Hypothalamus (tissue), 51 donors: ENCODE measurements at regions not wholly inside any gene's neighbourhood (a gene's known extent, or its start where the extent isn't known, plus 50 kb on each side); places are given as distances from the start of the nearest gene placed in this dataset.

Experiments
- DNase-seq, 51 donors: peaks; one replicate each; lab custom pipeline; 2025; lab: John Stamatoyannopoulos, UW

DNA sequence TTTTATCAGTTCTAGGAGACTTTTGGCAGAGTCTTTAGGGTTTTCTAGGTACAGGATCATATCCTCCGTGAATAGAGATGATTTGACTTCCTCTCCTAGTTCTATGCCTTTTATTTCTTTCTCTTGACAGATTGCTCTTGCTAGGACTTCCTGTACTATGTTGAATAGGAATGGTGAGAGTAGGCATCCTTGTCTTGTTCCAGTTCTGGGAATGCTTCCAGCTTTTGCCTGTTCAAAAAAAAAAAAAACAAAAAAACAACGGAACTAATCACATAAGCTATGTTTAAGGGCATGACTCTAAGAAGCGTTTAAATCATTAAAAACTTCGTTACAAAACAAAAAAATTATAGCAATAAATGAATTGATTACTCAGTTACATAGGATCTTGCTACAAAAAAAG lies 145.7 kb downstream of the NUP35 start:
- no peak for DNase-seq

DNA sequence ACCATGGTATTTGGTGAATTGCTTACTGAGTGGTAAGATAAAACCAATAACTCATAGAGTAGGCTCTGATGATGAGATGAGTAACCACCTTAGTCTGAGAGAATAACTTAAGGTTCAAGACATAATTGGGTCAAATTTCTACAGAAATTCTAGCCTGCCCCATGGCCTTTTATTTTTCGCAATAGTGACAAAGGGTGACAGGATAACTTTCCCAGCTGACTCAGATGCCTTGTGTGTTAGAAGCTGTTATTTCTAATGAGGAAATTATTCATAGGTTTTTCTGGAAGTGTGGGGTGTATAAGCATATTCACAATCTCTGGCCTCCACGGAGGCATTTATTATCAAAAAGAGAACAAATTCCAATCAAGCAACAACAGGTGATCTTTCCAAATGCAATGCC lies 159.0 kb downstream of the NUP35 start:
- DNase-seq, result no peak

DNA sequence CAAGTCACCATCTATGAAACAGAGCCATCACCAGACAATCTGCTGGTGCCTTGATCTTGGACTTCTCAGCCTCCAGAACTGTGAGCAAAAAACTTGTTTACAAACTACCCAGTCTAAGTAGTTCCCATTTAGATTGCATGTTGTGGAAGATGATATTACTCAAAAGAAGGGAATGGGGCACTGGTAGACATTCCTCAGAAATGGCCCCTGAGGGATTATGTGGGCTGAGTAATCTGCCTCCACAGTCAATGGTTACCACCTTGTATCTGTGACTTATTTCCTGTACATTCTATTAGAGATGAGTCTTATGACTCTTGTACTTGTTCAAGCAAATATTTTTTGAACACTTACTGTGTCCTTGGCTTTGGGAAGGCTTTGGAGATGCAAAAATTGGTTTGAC lies 160.4 kb downstream of the NUP35 start:
- no peak for DNase-seq

DNA sequence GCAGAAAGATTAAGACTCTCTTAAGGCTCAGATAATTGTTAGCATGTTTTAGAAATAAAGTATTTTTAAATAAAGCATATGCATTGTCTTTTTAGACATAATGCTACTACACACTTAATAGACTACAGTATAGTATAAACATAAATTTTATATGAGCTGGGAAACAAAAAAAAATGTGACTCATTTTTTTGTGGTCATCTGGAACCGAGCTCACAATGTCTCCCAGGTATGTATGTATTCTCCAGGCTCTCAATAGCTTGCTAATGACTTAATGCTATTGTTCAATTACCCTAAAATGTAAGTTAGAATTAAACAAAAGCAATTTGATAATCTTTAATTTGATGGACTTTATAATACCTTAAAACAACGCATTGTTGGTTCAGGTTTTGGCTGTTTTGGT lies 167.2 kb downstream of the NUP35 start:
- DNase-seq, result no peak

DNA sequence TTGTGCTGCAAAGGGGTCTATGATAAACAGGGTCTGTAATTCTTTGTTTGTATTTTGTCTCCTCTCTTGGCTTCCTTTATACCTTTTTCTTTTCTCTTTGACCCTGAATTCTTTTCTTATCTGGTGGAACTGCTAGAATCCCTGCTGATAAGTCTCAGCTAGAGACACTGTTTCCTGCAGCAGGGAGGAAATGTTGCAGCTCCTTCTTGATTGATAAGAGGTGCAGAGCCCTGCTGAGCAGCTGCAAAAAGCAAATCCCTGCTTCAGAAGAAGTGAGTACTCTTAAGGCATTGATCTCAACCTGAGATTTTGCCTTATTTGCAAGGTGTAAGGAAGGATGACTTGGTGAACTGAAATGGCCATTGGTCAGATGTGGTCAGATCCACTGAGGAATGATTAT lies 167.8 kb downstream of the NUP35 start:
- DNase-seq, result no peak

DNA sequence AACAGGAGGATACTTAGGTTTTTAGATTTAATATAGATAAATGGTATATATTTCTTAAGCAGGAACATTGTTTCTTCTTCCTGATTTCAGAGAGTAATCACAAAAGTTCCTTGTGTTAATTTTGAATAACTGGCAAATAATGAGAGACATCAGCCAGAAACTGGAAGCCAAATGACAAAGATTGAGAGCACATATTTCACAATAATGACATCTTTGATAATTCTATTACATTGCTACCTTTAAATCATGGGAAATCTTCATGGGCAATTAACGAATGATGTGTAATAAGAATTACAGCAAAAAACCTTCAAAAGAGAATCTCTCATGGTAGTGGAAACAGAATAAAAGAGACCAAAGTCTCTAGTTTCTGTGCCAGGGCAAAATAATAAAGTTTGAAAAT lies 215.1 kb downstream of the NUP35 start:
- no peak for DNase-seq

DNA sequence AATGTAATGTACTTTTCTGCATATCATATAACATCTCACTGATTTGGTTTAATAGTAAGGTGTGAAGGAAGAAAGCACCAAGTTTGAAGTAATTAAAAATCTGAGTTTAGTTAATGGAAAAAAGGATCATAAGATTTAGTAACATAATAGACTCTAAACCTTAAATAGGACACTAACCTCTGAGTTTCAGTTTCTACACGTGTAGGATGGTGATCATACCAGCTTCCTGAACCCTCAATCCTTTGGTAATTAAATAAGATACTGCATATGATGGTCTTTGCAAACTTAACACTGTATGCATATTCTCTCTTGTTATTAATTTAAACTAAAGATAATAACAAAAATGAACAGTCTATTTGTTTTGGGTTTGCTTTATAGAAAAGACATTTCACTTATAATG lies 216.8 kb downstream of the NUP35 start:
- no peak for DNase-seq

DNA sequence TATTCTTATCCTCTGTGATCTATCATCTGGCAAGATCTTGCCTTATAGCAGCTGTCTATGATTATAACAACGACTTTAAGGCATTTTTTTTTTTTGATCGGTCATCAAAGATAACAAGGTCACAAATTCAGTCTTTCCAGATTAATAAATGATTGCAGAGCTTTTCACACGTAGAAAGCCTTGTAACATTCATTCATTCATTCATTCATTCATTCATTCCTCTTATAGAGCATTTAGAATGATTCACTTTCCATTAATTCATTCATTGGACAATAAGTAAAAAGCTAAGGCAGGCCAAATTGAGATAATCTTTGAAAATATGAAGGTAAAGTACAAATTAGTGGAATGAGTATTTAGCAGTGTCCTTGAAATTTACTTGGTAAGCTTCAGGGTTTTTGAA lies 223.7 kb downstream of the NUP35 start:
- no peak for DNase-seq

DNA sequence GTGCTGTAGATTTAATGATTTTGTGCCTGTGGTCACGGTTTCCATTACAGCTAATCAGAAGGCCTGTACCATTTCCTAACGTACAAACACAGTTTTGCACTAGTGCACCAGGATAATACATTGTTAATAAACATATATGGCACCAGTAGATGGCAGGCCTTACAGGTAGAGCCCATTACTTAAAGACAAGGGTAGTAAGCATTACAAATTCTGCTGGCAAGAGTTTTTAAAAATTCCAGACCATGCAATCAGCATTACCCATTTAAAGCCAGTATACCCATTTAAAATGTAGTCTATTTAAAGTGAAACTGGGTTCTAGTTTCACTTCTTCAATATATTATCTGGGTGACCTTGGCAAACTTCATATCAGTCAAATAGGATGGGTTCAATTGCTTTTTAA lies 224.2 kb downstream of the NUP35 start:
- no peak for DNase-seq

DNA sequence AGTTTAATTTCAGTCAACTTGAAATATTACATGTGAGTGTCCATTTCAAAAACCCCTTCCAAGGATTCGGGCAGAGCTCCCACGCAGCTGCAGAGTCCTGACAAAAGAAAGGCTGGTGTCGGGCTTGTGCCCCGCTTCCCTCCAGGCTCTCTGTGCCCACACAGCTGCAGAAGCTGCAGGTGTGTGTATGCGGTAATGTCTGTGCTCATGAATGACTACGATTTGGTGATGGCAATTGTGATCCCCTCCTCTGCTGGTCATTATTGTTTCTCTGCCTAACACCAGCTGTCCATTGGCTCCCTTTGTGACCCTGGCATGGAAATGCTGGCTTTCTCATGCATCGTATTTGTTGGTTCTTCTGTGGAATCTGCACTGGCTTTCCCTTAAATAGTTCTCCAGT lies 224.8 kb downstream of the NUP35 start:
- peak in 33 of 51 donors; percentile 0 to 74 (median 26) for DNase-seq

DNA sequence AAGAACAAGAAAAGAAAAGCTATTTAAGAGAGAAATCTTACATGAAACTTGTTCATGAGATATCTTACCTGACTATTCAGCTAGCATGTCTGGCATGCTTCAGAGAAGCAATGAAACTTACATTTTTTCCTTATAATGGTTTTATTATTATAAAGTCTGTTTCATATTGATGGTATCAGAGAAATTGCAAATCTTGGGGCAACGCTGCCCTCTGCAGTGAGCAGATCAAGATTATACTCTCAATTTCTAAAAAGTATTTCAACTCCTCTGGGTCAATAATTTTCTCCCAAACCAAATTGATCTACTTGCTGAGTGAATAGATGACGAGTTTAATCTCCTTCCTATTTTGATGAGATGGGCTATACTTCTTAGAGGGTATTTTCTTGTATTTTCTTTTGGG lies 235.6 kb downstream of the NUP35 start:
- DNase-seq, result peak in 2 of 51 donors; percentile 1 to 10

DNA sequence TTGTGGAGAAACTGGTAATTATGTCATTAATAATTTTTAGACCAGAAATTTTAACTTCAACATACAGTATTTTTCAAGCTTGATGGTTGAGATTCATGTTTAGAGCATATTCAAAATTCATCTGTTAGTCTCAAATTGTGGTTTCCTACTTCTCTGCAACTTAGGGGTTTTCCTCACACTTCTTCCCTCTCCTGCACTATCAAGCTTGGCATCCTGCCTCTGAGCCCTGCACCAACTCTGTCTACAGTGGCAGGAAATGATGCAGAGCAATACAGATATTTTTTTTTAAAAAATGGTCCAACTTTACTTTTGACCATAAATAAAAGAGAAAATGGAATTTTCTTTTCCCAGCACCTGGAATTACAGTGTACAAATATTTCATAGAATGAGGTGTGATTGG lies 247.3 kb downstream of the NUP35 start:
- no peak for DNase-seq

DNA sequence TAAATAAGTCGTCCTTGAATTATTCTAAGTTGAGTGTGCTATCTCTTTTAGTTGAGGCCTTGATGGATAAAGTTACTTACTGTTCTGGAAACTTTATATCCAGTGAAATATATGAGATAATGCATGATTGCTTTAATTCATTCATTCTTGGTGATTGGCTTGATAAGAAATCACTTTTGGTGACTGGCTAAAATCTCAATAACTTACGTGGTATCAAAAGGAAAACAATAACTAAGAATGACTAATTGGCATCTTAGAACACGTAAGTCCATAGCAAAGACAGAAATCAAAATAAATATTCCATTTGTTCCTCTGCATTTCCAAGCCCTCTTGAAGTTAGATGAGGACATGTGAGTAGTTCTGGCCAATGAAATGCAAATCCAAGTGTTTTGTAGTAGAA lies 251.6 kb downstream of the NUP35 start:
- no peak for DNase-seq

DNA sequence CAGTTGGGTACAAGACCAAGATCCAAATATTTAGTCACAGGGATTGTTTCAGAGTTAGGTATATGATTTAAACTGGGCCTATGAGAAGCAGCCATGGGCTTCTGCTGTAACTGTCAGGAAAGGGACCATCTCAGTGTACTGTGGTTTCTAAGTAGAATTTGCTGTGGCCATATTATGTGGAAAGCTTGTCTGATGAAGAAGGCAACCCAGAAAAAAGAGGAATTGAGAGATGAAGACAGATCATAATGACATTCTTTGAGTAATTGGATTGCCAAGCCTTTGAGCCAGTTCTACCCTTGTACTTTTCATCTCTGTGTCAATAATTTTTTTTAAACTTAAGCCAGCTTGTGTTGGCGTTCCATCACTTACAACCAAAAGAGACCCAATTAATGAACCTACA lies 259.6 kb downstream of the NUP35 start:
- DNase-seq, result no peak

DNA sequence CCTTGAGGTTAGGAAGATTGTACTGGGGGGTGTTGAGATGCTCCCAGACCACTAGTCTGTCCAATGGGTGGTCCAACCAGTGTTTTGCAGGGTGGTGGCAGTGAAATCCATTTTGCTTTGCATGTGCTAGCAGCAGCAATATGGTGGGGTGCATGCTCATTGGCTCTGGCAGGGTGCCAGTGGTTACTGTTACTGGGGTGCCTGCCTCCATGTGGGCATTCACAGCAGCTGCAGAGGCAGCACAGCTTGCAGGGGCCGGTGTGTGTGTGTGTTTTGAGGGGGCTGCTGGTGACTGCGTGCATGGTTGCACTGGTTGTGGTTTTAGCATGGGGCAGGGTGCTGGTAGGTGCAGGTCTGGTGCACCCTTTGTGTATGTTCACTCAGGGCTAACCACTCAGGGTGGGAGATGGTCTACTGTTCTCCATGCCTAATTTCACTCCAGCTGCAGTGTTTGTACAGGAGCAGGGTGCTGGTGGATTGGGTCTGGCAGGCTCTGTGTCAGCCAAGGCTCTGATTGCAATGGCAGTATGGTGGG lies 265.4 kb downstream of the NUP35 start:
- no peak for DNase-seq

DNA sequence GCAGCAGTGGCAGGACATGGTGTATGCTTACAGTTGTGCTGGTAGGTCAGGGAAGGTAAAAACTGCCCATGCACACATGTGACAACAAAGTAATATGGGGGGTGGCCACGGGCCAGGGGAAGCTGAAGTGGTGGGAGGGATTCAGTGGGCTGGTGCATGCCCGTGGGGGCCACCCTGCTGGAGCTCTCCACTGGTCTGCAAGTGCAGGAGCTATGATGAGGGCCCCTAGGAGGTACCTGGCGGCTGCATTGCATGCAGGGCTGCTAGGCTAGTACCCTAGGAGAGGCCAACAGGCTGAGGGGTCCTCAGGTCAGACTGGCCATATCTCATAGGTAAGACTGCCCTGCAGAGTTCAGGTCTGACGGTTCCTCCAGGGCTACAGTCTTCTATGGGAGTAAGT lies 265.9 kb downstream of the NUP35 start:
- no peak for DNase-seq

DNA sequence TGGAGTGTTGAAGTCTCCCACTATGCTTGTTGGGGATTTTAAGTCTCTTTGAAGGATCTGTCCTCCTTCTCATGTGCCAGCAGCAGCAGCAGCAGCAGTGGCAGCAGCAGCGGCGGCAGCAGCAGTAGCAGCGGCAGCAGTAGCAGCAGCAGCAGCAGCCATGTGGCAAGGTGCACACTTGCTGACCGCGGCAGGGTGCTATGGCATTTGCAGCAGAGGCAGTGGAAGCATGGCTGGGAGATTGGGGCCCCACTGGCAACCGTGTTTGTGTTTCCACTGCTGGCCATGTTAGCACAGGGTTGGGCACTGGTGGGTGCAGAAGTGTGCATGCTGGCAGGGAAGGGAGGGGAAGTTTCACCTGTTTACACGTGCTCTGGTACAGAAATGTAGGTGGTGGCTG lies 280.1 kb downstream of the NUP35 start:
- DNase-seq, result no peak

DNA sequence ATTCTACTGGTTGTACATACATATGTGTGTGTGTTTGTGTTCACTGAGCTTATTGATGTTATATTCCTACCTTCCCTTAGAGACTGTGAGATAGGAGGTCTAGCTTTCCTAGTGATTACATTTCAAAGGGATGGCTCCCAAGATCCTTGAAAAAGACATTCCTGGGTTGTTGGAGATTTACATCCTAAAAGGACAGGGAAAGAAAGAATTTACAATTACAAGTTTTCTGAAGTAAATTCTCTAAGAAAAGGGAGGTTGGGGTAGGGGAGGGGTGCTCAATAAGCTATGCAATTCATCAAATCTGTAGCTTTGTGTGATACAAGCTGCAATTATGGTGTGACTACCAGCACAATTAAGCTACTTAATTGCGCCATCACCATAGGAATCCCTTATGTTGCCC lies 284.3 kb downstream of the NUP35 start:
- DNase-seq, result no peak

DNA sequence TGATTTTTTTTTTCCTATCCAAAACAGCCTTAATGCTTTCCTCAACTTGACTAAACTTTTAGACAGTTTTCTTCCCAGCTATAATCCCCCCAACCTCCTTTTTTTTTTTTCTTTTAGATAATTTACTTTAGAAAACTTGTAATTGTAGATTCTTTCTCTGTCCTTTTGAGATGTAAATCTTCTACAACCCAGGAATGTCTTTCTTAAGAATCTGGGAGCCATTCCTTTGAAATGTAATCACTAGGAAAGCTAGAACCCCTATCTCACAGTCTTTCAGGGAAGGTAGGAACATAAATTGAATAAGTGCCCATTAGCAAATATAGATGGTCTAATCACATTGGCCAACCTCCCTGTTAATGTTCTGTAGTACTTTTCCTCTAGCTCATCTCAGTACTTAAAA lies 285.4 kb downstream of the NUP35 start:
- DNase-seq, result no peak

DNA sequence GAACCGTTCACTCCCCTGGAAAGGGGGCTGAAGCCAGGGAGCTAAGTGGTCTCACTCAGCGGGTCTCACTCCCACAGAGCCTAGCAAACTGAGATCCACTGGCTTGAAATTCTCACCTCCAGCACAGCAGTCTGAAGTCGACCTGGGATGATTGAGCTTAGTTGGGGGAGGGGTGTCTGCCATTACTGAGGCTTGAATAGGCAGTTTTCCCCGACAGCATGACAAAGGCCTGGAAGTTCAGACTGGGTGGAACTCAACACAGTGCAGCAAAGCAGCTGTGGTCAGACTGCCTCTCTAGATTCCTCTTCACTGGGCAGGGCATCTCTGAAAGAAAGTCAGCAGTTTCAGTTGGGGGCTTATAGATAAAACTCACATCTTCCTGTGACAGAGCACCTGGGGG lies 292.5 kb downstream of the NUP35 start:
- no peak for DNase-seq

DNA sequence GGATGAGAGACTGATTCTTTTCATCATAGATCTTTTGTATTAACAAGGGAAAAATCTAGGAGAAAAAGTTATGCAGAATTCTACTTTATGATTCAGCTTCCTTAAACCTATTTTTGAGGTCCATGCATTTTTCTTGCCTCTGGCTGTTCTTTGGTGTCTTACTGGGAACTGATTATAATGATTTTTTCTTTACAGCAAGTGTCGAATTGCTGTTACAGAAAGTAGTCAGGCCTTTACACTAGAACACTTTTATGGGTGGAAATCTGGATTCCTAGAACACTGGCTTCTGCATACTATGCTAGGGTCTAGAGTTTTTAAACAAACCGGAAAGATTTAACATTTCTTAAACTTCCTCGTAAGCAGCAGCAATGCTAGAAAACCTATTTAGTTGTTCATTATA lies 302.6 kb downstream of the NUP35 start:
- DNase-seq, result no peak

DNA sequence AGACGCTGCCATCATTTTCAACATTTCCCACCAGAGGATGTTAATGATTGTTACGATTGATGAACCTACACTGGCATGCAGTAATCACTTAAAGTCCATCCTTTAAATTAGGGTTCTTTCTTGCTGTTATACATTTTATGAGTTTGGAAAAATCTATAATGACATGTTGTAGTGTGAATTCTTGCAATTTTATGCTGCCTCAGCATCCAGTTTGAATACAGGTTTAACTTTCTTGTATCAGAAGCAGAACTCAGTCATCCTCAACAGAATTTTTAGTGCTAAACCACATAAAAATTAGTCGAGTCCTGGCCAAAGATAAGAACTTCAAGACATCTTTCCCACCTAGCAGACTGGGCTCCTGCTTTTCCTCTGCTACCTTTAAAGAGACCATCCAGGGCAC lies 303.3 kb downstream of the NUP35 start:
- DNase-seq, result no peak

DNA sequence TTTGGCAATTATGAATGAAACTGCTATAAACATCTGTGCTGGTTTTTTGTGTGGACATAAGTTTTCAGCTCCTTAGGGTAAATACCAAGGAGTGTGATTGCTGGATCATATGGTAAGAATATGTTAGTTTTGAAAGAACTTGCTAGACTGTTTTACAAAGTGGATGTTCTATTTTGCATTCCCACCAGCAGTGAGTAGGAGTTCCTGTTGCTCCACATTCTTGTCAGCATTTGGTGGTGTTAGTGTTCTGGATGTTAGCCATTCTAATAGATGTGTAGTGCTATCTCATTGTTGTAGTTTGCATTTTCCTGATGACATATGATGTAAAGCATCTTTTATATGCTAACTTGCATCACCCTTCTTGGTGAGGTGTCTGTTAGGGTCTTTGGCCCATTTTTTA lies 304.6 kb downstream of the NUP35 start:
- DNase-seq, result no peak

DNA sequence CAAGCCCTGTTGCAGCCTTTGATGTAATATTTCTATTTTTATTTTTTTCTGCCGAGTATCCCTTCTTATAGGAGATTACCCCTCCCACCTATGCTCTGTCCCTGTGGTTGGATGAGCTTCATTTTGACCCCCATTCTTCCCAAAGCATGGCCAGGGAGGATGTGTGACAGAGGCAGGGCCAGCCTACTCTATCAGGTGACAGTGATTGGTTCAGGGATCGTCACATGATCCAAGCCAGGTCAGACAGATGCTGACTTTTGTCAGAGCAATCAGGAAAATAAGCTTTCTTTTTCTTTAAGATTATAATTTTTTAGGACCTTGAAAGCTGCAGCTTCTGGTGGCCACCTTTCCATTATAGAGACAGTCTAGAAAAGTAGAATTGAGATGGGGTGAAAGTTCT lies 314.3 kb downstream of the NUP35 start:
- DNase-seq, result no peak
